ENCODE measurements at regions not wholly inside any gene's neighbourhood (a gene's known extent, or its start where the extent isn't known, plus 50 kb on each side); places are given as distances from the start of the nearest gene placed in this dataset.
"Not testable (repeated sequence)": the region's sequence is repeated elsewhere in the genome, so short reads cannot be mapped to it uniquely, and the experiment has no call there.

GRCh38 chr3:21238661-21239060 is 512.3 kb downstream of the ZNF385D start:
- DNase-seq (ENCODE audit: low read depth) = no peak

- no peak for DNase-seq (ENCODE audit: low read depth)
These were observed 513.4 kb downstream of the ZNF385D start for GRCh38 chr3:21237638-21238037.

GRCh38 chr3:21235491-21235890 is 515.5 kb downstream of the ZNF385D start:
- DNase-seq (ENCODE audit: low read depth) = no peak

GRCh38 chr3:21234933-21235332 is 516.1 kb downstream of the ZNF385D start:
- DNase-seq (ENCODE audit: low read depth) = no peak

GRCh38 chr3:21229426-21230135 is 521.4 kb downstream of the ZNF385D start:
- DNase-seq (ENCODE audit: low read depth) = no peak

- DNase-seq (ENCODE audit: low read depth) = no peak
These were observed 524.9 kb downstream of the ZNF385D start for GRCh38 chr3:21226086-21226485.

- DNase-seq (ENCODE audit: low read depth) = no peak
These were observed 530.1 kb downstream of the ZNF385D start for GRCh38 chr3:21220944-21221343.

GRCh38 chr3:21216598-21216997 is 534.4 kb downstream of the ZNF385D start:
- no peak for DNase-seq (ENCODE audit: low read depth)

GRCh38 chr3:21204122-21204521 is 546.9 kb downstream of the ZNF385D start:
- not testable (repeated sequence) for DNase-seq (ENCODE audit: low read depth)

GRCh38 chr3:21195203-21195602 is 555.8 kb downstream of the ZNF385D start:
- DNase-seq (ENCODE audit: low read depth) = no peak

- DNase-seq (ENCODE audit: low read depth) = not testable (repeated sequence)
These were observed 557.0 kb downstream of the ZNF385D start for GRCh38 chr3:21194036-21194435.

GRCh38 chr3:21188459-21188858 is 562.6 kb downstream of the ZNF385D start:
- no peak for DNase-seq (ENCODE audit: low read depth)

- DNase-seq (ENCODE audit: low read depth) = no peak
These were observed 565.1 kb downstream of the ZNF385D start for GRCh38 chr3:21185816-21186314.

- DNase-seq (ENCODE audit: low read depth) = no peak
These were observed 576.5 kb downstream of the ZNF385D start for GRCh38 chr3:21174461-21174860.

- DNase-seq (ENCODE audit: low read depth) = peak; percentile 0
These were observed 580.0 kb downstream of the ZNF385D start for GRCh38 chr3:21170964-21171363.

GRCh38 chr3:21169948-21170347 is 581.1 kb downstream of the ZNF385D start:
- DNase-seq (ENCODE audit: low read depth) = no peak

GRCh38 chr3:21168471-21168870 is 582.5 kb downstream of the ZNF385D start:
- no peak for DNase-seq (ENCODE audit: low read depth)

- no peak for DNase-seq (ENCODE audit: low read depth)
These were observed 587.1 kb downstream of the ZNF385D start for GRCh38 chr3:21163956-21164355.

GRCh38 chr3:21159543-21159906 is 591.5 kb downstream of the ZNF385D start:
- DNase-seq (ENCODE audit: low read depth) = no peak

GRCh38 chr3:21158861-21159542 is 592.0 kb downstream of the ZNF385D start:
- DNase-seq (ENCODE audit: low read depth) = no peak

GRCh38 chr3:21154911-21155310 is 596.1 kb downstream of the ZNF385D start:
- DNase-seq (ENCODE audit: low read depth) = no peak

GRCh38 chr3:21152555-21152954 is 598.5 kb downstream of the ZNF385D start:
- no peak for DNase-seq (ENCODE audit: low read depth)

GRCh38 chr3:21142949-21143348 is 608.1 kb downstream of the ZNF385D start:
- no peak for DNase-seq (ENCODE audit: low read depth)

GRCh38 chr3:21142031-21142430 is 609.0 kb downstream of the ZNF385D start:
- DNase-seq (ENCODE audit: low read depth) = no peak
